Body of pancreas (tissue), 4 donors: ENCODE measurements at regions not wholly inside any gene's neighbourhood (a gene's known extent, or its start where the extent isn't known, plus 50 kb on each side); places are given as distances from the start of the nearest gene placed in this dataset.

Source experiments
- CTCF ChIP-seq, 7 experiments: fragments of 450-650 bp in 4 of 7; fragments of 200-600 bp in 3 of 7; sonication (generic) in 3 of 7; IDR thresholded peaks; one replicate each; pipeline ENCODE4 v1.5.1; 2016 to 2019; ENCODE audit warnings: antibody characterized with exemption in 7 of 7
- POLR2A ChIP-seq, 3 donors: fragments of 450-650 bp; IDR thresholded peaks; one replicate each; pipeline ENCODE4 v1.6.1; 2016; ENCODE audit warnings: antibody characterized with exemption in 3 of 3, mild to moderate bottlenecking in 2 of 3

GRCh38 chr7:98711945-98712344 lies 94.9 kb downstream of the NPTX2 start:
- TF ChIP-seq CTCF (IDR thresholded peaks at IDR 0.05): no peak
- TF ChIP-seq POLR2A (IDR thresholded peaks at IDR 0.05): no peak
